ENCODE measurements at regions not wholly inside any gene's neighbourhood (a gene's known extent, or its start where the extent isn't known, plus 50 kb on each side); places are given as distances from the start of the nearest gene placed in this dataset.

- TF ChIP-seq CTCF (IDR thresholded peaks at IDR 0.05; ENCODE audit: low read depth, low read length, missing control alignments) = no peak
- Histone ChIP-seq H3K4me3 (ENCODE audit: low read depth, low read length) (no peak overlapping the region), H3K27ac (no peak overlapping the region), H3K27me3 (replicated peaks) (no peaks in the 10 kb centered on the region), H3K36me3 (replicated peaks) (no peaks in the 10 kb centered on the region)
- DNase-seq = no peak
- in situ Hi-C loops (cut with HindIII; ENCODE audit: low pct_ligation_motif_present, low sequenced_read_pairs) = no loop called here
Measured at GRCh38 chrX:144494074-144494473, 610.2 kb downstream of the UBE2NL start.

GRCh38 chrX:144531877-144532276 lies 648.0 kb downstream of the UBE2NL start:
- Histone ChIP-seq H3K36me3 (replicated peaks) (no peaks in the 10 kb centered on the region), H3K27me3 (replicated peaks) (no peaks in the 10 kb centered on the region), H3K4me3 (ENCODE audit: low read depth, low read length) (no peak overlapping the region), H3K27ac (no peak overlapping the region)
- in situ Hi-C loops (cut with HindIII; ENCODE audit: low pct_ligation_motif_present, low sequenced_read_pairs) = no loop called here
- TF ChIP-seq CTCF (IDR thresholded peaks at IDR 0.05; ENCODE audit: low read depth, low read length, missing control alignments) = no peak
- DNase-seq = no peak

GRCh38 chrX:144566592-144566991 lies 680.7 kb upstream of the SPANXN1 start:
- no peak for DNase-seq
- in situ Hi-C loops (cut with HindIII; ENCODE audit: low pct_ligation_motif_present, low sequenced_read_pairs) = no loop called here
- Histone ChIP-seq H3K4me3 (ENCODE audit: low read depth, low read length) (no peak overlapping the region), H3K27ac (no peak overlapping the region), H3K36me3 (replicated peaks) (no peaks in the 10 kb centered on the region), H3K27me3 (replicated peaks) (no peaks in the 10 kb centered on the region)
- no peak for TF ChIP-seq CTCF (IDR thresholded peaks at IDR 0.05; ENCODE audit: low read depth, low read length, missing control alignments)

- DNase-seq = no peak
- no peak overlapping the region for H3K27ac ChIP-seq
- no peak for TF ChIP-seq CTCF (IDR thresholded peaks at IDR 0.05; ENCODE audit: low read depth, low read length, missing control alignments)
- no peaks in the 10 kb centered on the region for H3K27me3 ChIP-seq (replicated peaks)
- in situ Hi-C loops (cut with HindIII; ENCODE audit: low pct_ligation_motif_present, low sequenced_read_pairs) = no loop called here
- no peaks in the 10 kb centered on the region for H3K36me3 ChIP-seq (replicated peaks)
- H3K4me3 ChIP-seq (ENCODE audit: low read depth, low read length) = no peak overlapping the region
Measured at GRCh38 chrX:144586756-144587155, 660.5 kb upstream of the SPANXN1 start.

- no peak overlapping the region for H3K27ac ChIP-seq
- no peak for DNase-seq
- H3K36me3 ChIP-seq (replicated peaks) = no peaks in the 10 kb centered on the region
- in situ Hi-C loops (cut with HindIII; ENCODE audit: low pct_ligation_motif_present, low sequenced_read_pairs) = no loop called here
- H3K4me3 ChIP-seq (ENCODE audit: low read depth, low read length) = no peak overlapping the region
- no peak for TF ChIP-seq CTCF (IDR thresholded peaks at IDR 0.05; ENCODE audit: low read depth, low read length, missing control alignments)
- no peaks in the 10 kb centered on the region for H3K27me3 ChIP-seq (replicated peaks)
Measured at GRCh38 chrX:144592036-144592435, 655.3 kb upstream of the SPANXN1 start.

- no peak overlapping the region for H3K27ac ChIP-seq
- in situ Hi-C loops (cut with HindIII; ENCODE audit: low pct_ligation_motif_present, low sequenced_read_pairs) = no loop called here
- no peak for DNase-seq
- H3K36me3 ChIP-seq (replicated peaks) = no peaks in the 10 kb centered on the region
- no peak overlapping the region for H3K4me3 ChIP-seq (ENCODE audit: low read depth, low read length)
- H3K27me3 ChIP-seq (replicated peaks) = no peaks in the 10 kb centered on the region
- no peak for TF ChIP-seq CTCF (IDR thresholded peaks at IDR 0.05; ENCODE audit: low read depth, low read length, missing control alignments)
Measured at GRCh38 chrX:144601010-144601409, 646.3 kb upstream of the SPANXN1 start.
